H1 (cell line): ENCODE measurements at regions not wholly inside any gene's neighbourhood (a gene's known extent, or its start where the extent isn't known, plus 50 kb on each side); places are given as distances from the start of the nearest gene placed in this dataset.
"Not testable (repeated sequence)": the region's sequence is repeated elsewhere in the genome, so short reads cannot be mapped to it uniquely, and the experiment has no call there.

Experiments
- ATF2 ChIP-seq: IDR thresholded peaks from 2 replicates; pipeline ENCODE4 v1.6.1; 2012; ENCODE audit warnings: low read length, inconsistent platforms
- CTCF ChIP-seq, 3 experiments: IDR thresholded peaks; 1 replicate in 2 of 3; 2 replicates in 1 of 3; pipeline versions ENCODE4 v1.5.1 to v1.6.1; 2011; ENCODE audit warnings: low read length in 3 of 3, mild to moderate bottlenecking in 3 of 3, inconsistent platforms in 2 of 3, low read depth in 1 of 3, moderate library complexity in 1 of 3; ENCODE audit not compliant: insufficient read depth in 1 of 3; ENCODE audit errors: control extremely low read depth in 1 of 3
- GTF2F1 ChIP-seq: IDR thresholded peaks from 2 replicates; pipeline ENCODE4 v1.6.1; 2012; ENCODE audit warnings: low read depth, low read length, improper control_type of control experiment, borderline replicate concordance
- MAX ChIP-seq: IDR thresholded peaks from 2 replicates; pipeline ENCODE4 v1.6.1; 2012; ENCODE audit warnings: inconsistent platforms
- ZNF274 ChIP-seq: IDR thresholded peaks from 2 replicates; pipeline ENCODE4 v1.7.0; 2012; ENCODE audit warnings: low read length, borderline replicate concordance; ENCODE audit errors: extremely low read depth

- not testable (repeated sequence) for TF ChIP-seq MAX; ZNF274; CTCF (IDR thresholded peaks at IDR 0.05; ENCODE audit: control extremely low read depth in 1 of 3, insufficient read depth in 1 of 3, low read depth in 1 of 3, low read length in 3 of 3); GTF2F1; ATF2
Measured at GRCh38 chr2:91686046-91686445, 2994.6 kb downstream of the RPIA start.
